Panc1 (cell line): ENCODE measurements at regions not wholly inside any gene's neighbourhood (a gene's known extent, or its start where the extent isn't known, plus 50 kb on each side); places are given as distances from the start of the nearest gene placed in this dataset.

Experiments
- ATAC-seq: fragments of 200-7000 bp; cut with Tn5 transposase; 2 replicates; pipeline ENCODE4 v1.9.1; 2020; ENCODE audit warnings: mild to moderate bottlenecking, moderate library complexity
- BruUV-seq: library from RNA; stranded (reverse); fragments of 400-500 nt; replicated peaks from 2 replicates; lab custom pipeline; 2021; lab: Mats Ljungman, UMichigan
- CTCF ChIA-PET: fragments of 300-600 bp; sonication (Branson Sonifier 250); formaldehyde crosslinking; loops from one replicate; lab custom pipeline; 2022; ENCODE audit warnings: antibody characterized with exemption; lab: Charles Lee
- POLR2A ChIA-PET: fragments of 300-600 bp; sonication (Branson Sonifier 250); formaldehyde crosslinking; loops from one replicate; lab custom pipeline; 2022; ENCODE audit warnings: antibody characterized with exemption; lab: Charles Lee
- DNase-seq: peaks from one replicate; pipeline ENCODE4 v3.0.0-alpha.2; 2010; ENCODE audit warnings: low read depth, low spot score
- H3K27ac ChIP-seq: 2 replicates; pipeline ENCODE4 v1.5.1; 2011; ENCODE audit warnings: mild to moderate bottlenecking, low read length, inconsistent platforms
- H3K27me3 ChIP-seq: fragments of 200-500 bp; sonication (Bioruptor generic); 2 replicates; pipeline ENCODE4 v1.6.0; 2014; ENCODE audit warnings: low read length, inconsistent platforms; ENCODE audit not compliant: control insufficient read depth, insufficient read depth
- H3K36me3 ChIP-seq: fragments of 200-500 bp; sonication (Bioruptor generic); 2 replicates; pipeline ENCODE4 v1.5.1; 2014; ENCODE audit warnings: inconsistent platforms, mild to moderate bottlenecking, low read length, moderate library complexity; ENCODE audit not compliant: control insufficient read depth, insufficient read depth
- H3K4me1 ChIP-seq: 2 replicates; pipeline ENCODE4 v1.5.1; 2011; ENCODE audit warnings: inconsistent platforms, mild to moderate bottlenecking, low read length, moderate library complexity; ENCODE audit not compliant: control insufficient read depth, insufficient read depth
- H3K4me3 ChIP-seq, 2 experiments: 2 replicates each; pipeline ENCODE4 v1.5.1; 2011 to 2012; ENCODE audit warnings: low read depth in 2 of 2, low read length in 2 of 2, mild to moderate bottlenecking in 2 of 2, inconsistent platforms in 1 of 2, moderate library complexity in 1 of 2
- H3K9me3 ChIP-seq: fragments of 200-500 bp; sonication (Bioruptor generic); 2 replicates; pipeline ENCODE4 v1.5.1; 2014; ENCODE audit warnings: low read depth, mild to moderate bottlenecking, inconsistent platforms, low read length, moderate library complexity; ENCODE audit not compliant: control insufficient read depth, insufficient read depth
- CTCF ChIP-seq: fragments of 450-650 bp; IDR thresholded peaks from 2 replicates; pipeline ENCODE4 v1.5.1; 2017; ENCODE audit warnings: mild to moderate bottlenecking
- POLR2AphosphoS5 ChIP-seq: IDR thresholded peaks from 2 replicates; pipeline ENCODE4 v1.6.1; 2012; ENCODE audit warnings: mild to moderate bottlenecking, low read depth, low read length, moderate library complexity
- SIN3A ChIP-seq: IDR thresholded peaks from 2 replicates; pipeline ENCODE4 v1.6.1; 2012; ENCODE audit warnings: low read depth, mild to moderate bottlenecking, low read length, moderate library complexity, borderline replicate concordance; ENCODE audit not compliant: insufficient read depth
- TCF7L2 ChIP-seq: IDR thresholded peaks from 2 replicates; pipeline ENCODE4 v1.6.1; 2011; ENCODE audit warnings: mild to moderate bottlenecking, low read depth, low read length, inconsistent platforms
- in situ Hi-C: cut with HindIII; loops from 2 replicates; pipeline ENCODE4 v1.10.0; 2016; ENCODE audit warnings: low sequenced_read_pairs, low pct_unique_long_range_greater_than_20kb
- intact Hi-C: fragments of 100-400 bp; cut with micrococcal nuclease; formaldehyde crosslinking; loops from one replicate; pipeline ENCODE4 v1.10.0; 2022; ENCODE audit not compliant: unreplicated experiment
- TF ChIP-seq, protein P1 (sequence below), 2 experiments: IDR thresholded peaks; 2 replicates each; pipeline ENCODE4 v1.6.1; 2011 to 2012; ENCODE audit warnings: low read depth in 2 of 2, control low read depth in 1 of 2, low read length in 1 of 2, mild to moderate bottlenecking in 1 of 2, moderate library complexity in 1 of 2; ENCODE audit not compliant: insufficient read depth in 1 of 2

- DNase-seq (no peak), ATAC-seq (no peak)
- Histone ChIP-seq H3K36me3 (no peaks in the 10 kb centered on the region), H3K9me3 (no peaks in the 10 kb centered on the region), H3K4me3 (no peak overlapping the region), H3K27ac (no peak overlapping the region), H3K27me3 (no peaks in the 10 kb centered on the region), H3K4me1 (no peaks in the 10 kb centered on the region)
- in situ Hi-C loops (no loop called here), intact Hi-C loops (no loop called here)
- TF ChIP-seq, protein P1, sequence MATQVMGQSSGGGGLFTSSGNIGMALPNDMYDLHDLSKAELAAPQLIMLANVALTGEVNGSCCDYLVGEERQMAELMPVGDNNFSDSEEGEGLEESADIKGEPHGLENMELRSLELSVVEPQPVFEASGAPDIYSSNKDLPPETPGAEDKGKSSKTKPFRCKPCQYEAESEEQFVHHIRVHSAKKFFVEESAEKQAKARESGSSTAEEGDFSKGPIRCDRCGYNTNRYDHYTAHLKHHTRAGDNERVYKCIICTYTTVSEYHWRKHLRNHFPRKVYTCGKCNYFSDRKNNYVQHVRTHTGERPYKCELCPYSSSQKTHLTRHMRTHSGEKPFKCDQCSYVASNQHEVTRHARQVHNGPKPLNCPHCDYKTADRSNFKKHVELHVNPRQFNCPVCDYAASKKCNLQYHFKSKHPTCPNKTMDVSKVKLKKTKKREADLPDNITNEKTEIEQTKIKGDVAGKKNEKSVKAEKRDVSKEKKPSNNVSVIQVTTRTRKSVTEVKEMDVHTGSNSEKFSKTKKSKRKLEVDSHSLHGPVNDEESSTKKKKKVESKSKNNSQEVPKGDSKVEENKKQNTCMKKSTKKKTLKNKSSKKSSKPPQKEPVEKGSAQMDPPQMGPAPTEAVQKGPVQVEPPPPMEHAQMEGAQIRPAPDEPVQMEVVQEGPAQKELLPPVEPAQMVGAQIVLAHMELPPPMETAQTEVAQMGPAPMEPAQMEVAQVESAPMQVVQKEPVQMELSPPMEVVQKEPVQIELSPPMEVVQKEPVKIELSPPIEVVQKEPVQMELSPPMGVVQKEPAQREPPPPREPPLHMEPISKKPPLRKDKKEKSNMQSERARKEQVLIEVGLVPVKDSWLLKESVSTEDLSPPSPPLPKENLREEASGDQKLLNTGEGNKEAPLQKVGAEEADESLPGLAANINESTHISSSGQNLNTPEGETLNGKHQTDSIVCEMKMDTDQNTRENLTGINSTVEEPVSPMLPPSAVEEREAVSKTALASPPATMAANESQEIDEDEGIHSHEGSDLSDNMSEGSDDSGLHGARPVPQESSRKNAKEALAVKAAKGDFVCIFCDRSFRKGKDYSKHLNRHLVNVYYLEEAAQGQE (IDR thresholded peaks at IDR 0.05; ENCODE audit: insufficient read depth in 1 of 2, low read depth in 2 of 2, low read length in 1 of 2): no peak
- TF ChIP-seq CTCF: no peak
- TF ChIP-seq SIN3A: no peak
- TF ChIP-seq POLR2AphosphoS5: no peak
- no peak for TF ChIP-seq TCF7L2
- BruUV-seq: no TSS peak
- ChIA-PET CTCF (no interaction called here), POLR2A (no interaction called here)
These were observed 162.7 kb upstream of the MLN start for GRCh38 chr6:33966536-33966935.

GRCh38 chr6:33965766-33966165 is 162.0 kb upstream of the MLN start:
- no TSS peak for BruUV-seq
- in situ Hi-C loops: no loop called here
- DNase-seq: no peak

More at GRCh38 chr6:33965766-33966165, 162.0 kb upstream of the MLN start:
- Histone ChIP-seq H3K9me3 (no peaks in the 10 kb centered on the region), H3K36me3 (no peaks in the 10 kb centered on the region), H3K27ac (no peak overlapping the region), H3K27me3 (no peaks in the 10 kb centered on the region), H3K4me1 (no peaks in the 10 kb centered on the region), H3K4me3 (no peak overlapping the region)
- ChIA-PET CTCF (no interaction called here), POLR2A (no interaction called here)
- no peak for ATAC-seq
- TF ChIP-seq CTCF: no peak
- TF ChIP-seq, protein P1 (IDR thresholded peaks at IDR 0.05; ENCODE audit: insufficient read depth in 1 of 2, low read depth in 2 of 2, low read length in 1 of 2): no peak
- TF ChIP-seq SIN3A: no peak
- intact Hi-C loops: no loop called here
